ENCODE measurements at regions not wholly inside any gene's neighbourhood (a gene's known extent, or its start where the extent isn't known, plus 50 kb on each side); places are given as distances from the start of the nearest gene placed in this dataset.

DNA sequence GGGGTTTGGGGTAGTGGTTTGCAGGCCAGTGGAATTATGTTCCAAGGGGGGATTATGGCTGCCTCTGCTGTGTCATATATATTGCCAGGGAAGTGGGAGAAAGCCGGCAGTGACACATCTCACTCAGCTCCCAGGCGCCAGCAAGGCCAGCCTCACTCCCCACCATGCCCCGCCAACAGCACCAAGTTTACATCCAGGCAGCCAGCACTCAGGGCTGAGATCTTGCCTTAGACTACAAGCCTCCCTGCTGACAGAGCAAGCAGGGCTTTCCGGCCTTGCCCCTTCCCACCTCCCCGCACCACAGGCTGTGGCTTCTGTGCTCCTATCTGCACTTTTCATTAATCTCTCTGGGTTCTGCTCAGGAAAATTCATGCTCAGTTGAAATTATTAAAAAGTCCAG lies 385.1 kb downstream of the MZT1 start:
- DNase-seq (ENCODE audit: low read depth) = no peak

DNA sequence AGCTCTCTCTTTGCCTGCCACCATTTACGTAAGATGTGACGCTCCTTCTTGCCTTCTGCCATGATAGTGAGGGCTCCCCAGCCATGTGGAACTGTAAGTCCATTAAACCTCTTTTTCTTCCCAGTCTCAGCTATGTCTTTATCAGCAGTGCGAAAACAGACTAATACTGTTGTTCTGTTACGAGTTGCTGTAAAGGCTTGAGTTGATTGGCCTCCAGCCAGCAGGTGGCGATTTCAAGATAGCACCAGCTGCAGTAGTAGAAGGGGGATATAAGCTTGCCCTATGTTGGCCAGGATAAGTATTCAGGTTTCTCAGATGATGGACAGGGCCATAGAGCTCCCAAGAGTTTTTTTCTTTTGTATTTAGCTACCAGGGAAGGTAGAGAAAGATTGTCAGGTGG lies 385.5 kb downstream of the MZT1 start:
- DNase-seq (ENCODE audit: low read depth) = no peak

DNA sequence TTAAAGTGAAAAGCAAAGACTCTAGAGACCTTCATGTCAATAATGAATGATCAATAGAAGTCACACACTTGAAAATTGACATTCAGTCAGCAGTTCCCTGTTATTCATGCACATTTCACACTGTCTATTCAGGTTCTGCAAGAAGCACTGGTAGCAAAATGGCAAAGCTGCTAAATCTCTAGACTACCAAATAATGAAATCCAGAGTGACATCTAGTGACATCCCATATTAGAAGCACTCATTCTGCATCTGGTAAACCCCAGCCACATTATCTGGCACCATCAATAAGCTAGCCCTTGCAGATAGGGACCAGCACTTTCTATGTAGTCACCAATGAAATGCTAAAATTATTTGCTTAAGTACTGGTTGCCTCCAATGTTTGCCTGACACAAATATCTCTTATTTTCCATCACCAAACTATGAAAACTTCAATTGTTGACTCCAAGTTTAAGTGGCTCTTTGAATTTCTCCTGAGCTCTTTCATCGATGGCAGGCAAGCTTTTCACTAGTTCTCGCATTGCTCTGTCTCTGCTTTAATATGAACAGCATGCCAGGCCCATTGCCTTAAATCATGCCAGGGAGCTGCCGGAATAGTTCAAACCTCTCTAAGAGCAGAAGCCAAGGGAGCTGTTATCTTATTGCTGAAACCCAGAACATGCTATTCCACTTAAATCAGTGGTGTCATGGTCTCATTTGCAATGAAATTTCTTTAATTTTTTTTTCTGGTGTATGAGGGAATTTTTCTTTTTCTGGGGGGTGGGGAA lies 409.9 kb downstream of the MZT1 start:
- no peak for DNase-seq (ENCODE audit: low read depth)

- no peak for DNase-seq (ENCODE audit: low read depth)
These were observed 410.7 kb downstream of the MZT1 start for GRCh38 chr13:72316716-72317115.

DNA sequence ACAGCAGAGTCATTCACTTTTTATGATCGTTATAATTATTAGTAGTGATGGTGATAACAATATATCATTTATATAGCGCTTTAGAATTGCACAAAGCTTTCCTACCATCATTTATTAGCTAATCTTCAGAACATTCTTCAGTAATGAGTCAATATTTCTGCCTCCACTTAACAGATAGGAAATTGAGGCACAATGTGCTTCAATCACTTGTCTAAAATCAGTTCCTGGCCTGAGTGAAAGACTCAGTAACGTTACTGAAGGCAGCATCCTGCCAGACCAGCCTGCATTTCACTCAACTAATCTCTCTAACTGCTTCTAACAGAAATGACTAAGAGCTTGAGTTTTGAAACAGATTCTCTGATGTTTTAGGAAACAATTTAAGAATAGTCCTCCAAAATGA lies 412.1 kb downstream of the MZT1 start:
- no peak for DNase-seq (ENCODE audit: low read depth)

GRCh38 chr13:72314210-72314609 lies 413.2 kb downstream of the MZT1 start:
- DNase-seq (ENCODE audit: low read depth) = no peak

DNA sequence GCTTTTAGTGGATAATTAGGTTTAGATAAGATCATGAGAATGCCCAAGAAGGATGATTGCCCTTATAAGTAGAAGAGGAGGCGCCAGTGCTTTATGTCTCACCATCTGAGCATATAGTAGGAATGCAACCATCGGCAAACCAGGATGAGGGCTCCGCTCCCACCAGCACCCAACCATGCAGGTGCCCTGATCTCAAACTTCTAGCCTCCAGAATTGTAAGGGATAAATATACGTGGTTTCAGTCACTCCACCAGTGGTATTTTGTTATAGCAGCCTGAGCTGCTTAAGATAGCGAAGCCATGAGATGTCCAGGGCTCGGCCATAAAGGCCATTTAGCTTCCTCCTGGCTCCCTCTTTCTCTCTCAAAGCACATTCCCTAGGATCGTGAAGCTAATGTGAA lies 413.9 kb downstream of the MZT1 start:
- DNase-seq (ENCODE audit: low read depth) = no peak

GRCh38 chr13:72303941-72304746 lies 423.3 kb downstream of the MZT1 start:
- DNase-seq (ENCODE audit: low read depth) = peak; percentile 20

GRCh38 chr13:72296246-72296645 lies 429.2 kb upstream of the DACH1 start:
- DNase-seq (ENCODE audit: low read depth) = no peak

DNA sequence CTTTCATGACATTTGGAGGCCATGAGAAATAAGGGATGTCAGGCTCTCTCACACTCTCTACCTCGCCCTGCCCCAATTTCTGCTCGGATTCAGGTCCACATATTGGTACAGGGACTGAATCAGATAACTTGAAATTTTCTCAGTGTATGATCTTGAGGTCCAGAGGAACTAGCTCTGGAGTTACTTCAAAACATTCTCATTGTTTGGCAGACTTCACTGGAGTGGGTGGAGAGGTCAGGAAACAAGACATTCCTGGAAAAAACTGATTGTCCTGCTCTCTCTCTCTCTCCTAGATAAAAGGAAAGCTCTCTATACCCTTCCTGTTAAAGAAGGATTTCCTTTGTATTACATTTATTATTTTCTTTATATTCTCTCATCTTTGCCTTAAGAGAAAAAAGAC lies 428.1 kb upstream of the DACH1 start:
- DNase-seq (ENCODE audit: low read depth) = no peak

DNA sequence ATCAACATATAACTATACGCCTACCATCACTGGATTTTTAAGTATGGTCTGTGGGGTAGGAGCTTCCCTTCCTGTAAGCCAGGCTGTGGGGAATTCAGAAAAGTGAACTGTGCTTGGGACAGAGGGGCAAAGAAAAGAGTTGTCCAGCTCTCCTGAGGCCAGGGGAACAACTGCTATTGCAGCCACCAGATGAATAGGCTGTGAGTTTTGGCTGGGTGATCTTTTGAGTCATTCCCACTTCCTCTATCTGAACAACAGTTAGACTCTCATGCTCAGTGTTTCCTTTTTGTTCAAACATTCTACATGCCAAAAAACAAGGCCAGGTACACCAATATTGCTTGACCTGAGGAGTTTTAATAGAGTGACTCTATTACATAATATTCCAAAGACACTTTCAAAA lies 426.2 kb upstream of the DACH1 start:
- no peak for DNase-seq (ENCODE audit: low read depth)

- peak; percentile 0 for DNase-seq (ENCODE audit: low read depth)
These were observed 424.1 kb upstream of the DACH1 start for GRCh38 chr13:72290962-72291681.

DNA sequence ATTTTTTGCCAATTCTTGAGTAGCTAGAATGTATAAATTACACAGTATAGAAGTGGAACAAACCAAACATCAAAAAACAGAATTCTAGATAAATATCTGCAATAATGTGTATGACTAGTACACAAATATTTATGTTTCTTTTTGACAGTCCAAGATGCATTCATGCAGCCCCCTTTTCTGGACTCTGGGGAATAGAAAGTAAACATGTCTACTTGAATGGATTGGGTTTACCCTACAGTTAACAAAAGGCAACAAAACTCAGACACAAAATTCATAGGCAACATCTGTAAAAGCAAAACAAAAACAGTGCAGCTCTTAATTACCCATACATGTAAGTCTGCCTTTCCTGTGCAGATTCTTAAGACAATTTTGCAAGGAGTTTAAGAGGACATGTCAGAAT lies 419.4 kb upstream of the DACH1 start:
- no peak for DNase-seq (ENCODE audit: low read depth)

DNA sequence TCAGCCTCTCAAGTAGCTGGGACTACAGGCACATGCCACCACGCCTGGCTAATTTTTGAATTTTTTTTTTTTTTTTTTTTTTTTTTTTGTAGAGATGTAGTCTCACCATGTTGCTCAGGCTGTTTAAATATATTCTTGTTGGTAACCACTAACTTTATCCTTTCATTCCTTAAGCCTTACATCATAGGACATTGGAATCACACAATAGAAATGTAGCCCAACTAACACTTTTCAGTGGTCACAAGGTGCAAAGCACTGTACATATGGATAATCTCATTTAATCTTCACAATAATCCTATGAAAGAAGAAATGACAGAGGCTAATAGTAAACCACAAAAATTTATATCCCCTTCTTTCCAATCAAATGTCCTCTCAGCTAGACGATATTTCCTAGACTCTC lies 417.8 kb upstream of the DACH1 start:
- no peak for DNase-seq (ENCODE audit: low read depth)

- no peak for DNase-seq (ENCODE audit: low read depth)
These were observed 394.7 kb upstream of the DACH1 start for GRCh38 chr13:72261732-72262131.

- DNase-seq (ENCODE audit: low read depth) = no peak
These were observed 392.5 kb upstream of the DACH1 start for GRCh38 chr13:72259528-72259927.

DNA sequence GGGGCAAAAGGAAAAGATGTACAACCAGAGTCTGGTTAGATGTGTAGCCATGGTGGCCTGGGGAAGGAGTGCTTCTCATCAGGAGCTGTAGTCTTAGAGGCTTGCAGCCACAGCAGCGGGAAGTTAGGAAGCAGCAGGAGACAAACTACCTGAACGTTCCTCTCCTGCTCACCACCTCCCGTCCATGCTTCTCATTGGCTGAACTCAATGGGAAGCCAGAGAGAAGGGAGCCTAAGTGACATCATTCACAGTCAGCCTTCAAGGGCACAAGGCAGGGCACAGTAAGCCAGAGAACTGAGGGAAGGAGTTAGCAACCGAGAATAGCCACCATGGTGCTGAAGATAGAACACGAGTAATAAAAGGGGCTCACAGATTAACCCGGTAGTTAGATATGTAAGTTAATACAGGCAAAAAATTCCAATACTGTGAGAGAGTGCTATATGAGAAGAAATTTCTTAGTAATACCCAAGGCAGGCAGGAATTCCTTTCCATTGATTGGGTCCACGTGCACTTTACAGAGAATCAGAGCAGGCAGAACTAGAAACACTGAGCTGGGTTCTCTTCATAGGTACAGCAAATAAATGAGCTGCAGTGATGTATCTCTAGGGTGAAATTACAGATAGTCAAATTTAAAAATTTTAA lies 391.5 kb upstream of the DACH1 start:
- DNase-seq (ENCODE audit: low read depth) = no peak

DNA sequence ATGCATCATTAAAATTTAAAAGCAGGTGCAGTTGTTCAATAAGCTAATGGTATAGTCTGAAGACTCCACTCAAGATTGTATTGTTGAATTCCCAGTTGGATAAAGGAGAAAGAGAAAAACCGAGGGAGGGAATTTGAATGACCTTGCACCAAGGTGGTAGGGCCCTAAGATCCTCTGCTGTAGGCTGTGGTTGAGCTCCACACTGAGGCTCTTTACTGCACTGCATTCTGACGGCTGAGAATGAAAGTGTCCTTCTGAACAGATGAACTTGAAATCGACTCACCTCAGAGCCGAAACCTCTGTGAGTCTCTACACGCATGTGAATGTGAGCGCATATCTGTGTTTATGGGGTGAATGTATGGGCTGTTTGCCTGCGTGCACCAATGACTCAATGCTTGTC lies 388.9 kb upstream of the DACH1 start:
- DNase-seq (ENCODE audit: low read depth) = peak; percentile 13

GRCh38 chr13:72253754-72254153 lies 386.8 kb upstream of the DACH1 start:
- no peak for DNase-seq (ENCODE audit: low read depth)

GRCh38 chr13:72246396-72246795 lies 379.4 kb upstream of the DACH1 start:
- DNase-seq (ENCODE audit: low read depth) = no peak

- DNase-seq (ENCODE audit: low read depth) = no peak
These were observed 377.8 kb upstream of the DACH1 start for GRCh38 chr13:72244788-72245187.

GRCh38 chr13:72230131-72230530 lies 363.1 kb upstream of the DACH1 start:
- DNase-seq (ENCODE audit: low read depth) = no peak

Measured in fibroblast of the conjunctiva (primary cell).